Rectal smooth muscle tissue (tissue), 1 donor: ENCODE measurements at regions not wholly inside any gene's neighbourhood (a gene's known extent, or its start where the extent isn't known, plus 50 kb on each side); places are given as distances from the start of the nearest gene placed in this dataset.

Source experiments
- H3K27ac ChIP-seq: one replicate; pipeline ENCODE4 v1.7.0; 2013; ENCODE audit warnings: low read depth, low read length, inconsistent platforms
- H3K27me3 ChIP-seq: one replicate; pipeline ENCODE4 v1.7.0; 2013; ENCODE audit warnings: low read length; ENCODE audit not compliant: control insufficient read depth, insufficient read depth
- H3K36me3 ChIP-seq: one replicate; pipeline ENCODE4 v1.7.0; 2013; ENCODE audit warnings: low read length; ENCODE audit not compliant: control insufficient read depth, insufficient read depth
- H3K4me1 ChIP-seq: one replicate; pipeline ENCODE4 v1.7.0; 2013; ENCODE audit warnings: low read length; ENCODE audit not compliant: control insufficient read depth, insufficient read depth
- H3K4me3 ChIP-seq: one replicate; pipeline ENCODE4 v1.7.0; 2013; ENCODE audit warnings: low read length
- H3K9ac ChIP-seq: one replicate; pipeline ENCODE4 v1.7.0; 2013; ENCODE audit warnings: low read length

DNA sequence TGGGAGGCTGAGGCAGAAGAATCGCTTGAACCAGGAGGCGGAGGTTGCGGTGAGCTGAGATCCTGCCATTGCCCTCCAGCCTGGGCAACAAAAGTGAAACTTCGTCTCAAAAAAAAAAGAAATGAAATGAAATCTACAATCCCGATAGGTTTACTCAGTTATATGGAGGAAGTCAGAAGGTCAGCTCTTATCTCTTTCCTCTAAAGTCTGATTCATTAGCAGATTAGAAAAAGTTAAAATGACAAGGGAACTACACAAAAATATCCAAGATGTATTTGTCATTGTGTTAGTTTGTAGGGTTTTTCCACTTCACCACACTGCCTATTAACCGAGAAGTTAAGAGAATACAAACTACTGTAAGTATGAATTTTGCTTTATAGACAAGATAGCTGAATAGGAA lies 420.6 kb downstream of the SHQ1 start:
- Histone ChIP-seq H3K4me1 (peaks cover under 1% of the 10 kb centered on the region), H3K9ac (no peak overlapping the region), H3K27ac (no peak overlapping the region), H3K27me3 (no peaks in the 10 kb centered on the region), H3K4me3 (no peak overlapping the region), H3K36me3 (no peaks in the 10 kb centered on the region)

DNA sequence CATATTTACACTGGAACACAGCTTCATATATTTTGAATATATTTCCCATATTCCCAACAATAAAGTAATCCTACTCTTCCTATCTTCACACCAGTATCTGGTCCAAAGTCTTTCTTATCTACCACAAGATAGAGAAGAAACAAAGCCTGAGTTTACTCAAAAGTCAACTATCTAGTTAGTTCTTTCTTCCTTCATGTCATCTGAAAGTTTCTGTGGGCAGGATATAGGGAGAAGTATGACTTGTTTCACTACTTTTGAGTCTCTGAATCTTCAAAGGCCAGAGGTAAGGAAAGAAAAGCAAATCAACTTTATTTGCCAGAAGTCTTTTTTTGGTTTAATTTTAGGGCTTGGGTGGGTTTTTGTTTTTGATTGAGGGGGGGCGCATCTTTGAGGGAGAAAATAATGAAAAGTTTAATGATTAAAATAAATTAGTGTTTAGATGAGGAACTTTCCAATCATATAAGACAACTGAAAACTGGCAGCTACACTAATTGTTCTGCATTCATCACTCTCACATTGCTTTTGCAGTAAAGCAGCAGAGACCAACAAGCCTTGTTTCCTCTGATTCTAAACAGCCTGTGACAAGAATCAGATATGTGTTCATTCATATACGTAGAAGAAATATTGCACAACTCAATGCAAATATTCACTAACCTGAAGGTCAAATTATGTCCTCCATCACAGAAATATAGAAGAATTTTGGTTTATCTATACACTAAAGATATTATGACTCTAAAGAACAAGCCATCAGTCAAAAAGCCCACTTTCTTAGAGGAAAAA lies 421.4 kb downstream of the SHQ1 start:
- Histone ChIP-seq H3K9ac (no peak overlapping the region), H3K36me3 (no peaks in the 10 kb centered on the region), H3K27ac (no peak overlapping the region), H3K4me1 (no peaks in the 10 kb centered on the region), H3K27me3 (no peaks in the 10 kb centered on the region), H3K4me3 (no peak overlapping the region)

DNA sequence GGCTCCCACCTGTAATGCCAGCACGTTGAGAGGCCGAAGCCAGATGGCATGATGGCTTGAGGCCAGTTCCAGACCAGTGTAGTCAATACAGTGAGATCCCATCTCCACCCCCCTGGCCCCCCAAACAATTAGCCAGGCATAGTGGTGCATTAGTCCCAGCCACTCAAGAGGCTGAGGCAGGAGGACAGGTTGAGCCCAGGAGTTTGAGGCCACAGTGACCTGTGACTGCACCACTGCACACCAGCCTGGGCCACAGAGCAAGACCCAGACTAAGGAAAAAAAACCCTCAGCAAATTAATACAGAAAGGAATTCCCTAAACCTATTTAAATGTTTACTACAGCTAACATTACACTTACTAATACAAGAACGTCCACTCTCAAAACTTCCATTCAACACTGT lies 424.6 kb downstream of the SHQ1 start:
- H3K27ac ChIP-seq = no peak overlapping the region
- no peak overlapping the region for H3K9ac ChIP-seq
- H3K4me1 ChIP-seq = no peaks in the 10 kb centered on the region
- H3K4me3 ChIP-seq = no peak overlapping the region
- H3K27me3 ChIP-seq = no peaks in the 10 kb centered on the region
- no peaks in the 10 kb centered on the region for H3K36me3 ChIP-seq

DNA sequence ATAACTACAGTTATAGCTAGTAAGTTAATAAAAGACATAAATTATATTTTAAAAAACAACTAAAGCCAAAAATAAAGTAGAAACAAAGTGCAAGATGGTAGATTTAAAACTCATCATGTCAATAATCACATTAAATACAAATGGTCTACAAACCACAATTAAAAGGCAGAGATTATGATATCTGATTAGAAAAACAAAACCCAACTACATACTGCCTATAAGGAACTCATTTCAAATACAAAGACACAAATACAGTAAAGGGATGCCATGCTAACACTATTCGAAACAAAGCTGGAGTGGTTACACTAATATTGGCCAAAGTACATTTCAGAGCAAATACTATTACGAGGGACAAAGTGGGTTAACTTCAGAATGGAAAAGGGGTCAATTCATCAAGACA lies 426.5 kb downstream of the SHQ1 start:
- Histone ChIP-seq H3K9ac (no peak overlapping the region), H3K27me3 (no peaks in the 10 kb centered on the region), H3K36me3 (no peaks in the 10 kb centered on the region), H3K4me3 (no peak overlapping the region), H3K27ac (no peak overlapping the region), H3K4me1 (no peaks in the 10 kb centered on the region)

DNA sequence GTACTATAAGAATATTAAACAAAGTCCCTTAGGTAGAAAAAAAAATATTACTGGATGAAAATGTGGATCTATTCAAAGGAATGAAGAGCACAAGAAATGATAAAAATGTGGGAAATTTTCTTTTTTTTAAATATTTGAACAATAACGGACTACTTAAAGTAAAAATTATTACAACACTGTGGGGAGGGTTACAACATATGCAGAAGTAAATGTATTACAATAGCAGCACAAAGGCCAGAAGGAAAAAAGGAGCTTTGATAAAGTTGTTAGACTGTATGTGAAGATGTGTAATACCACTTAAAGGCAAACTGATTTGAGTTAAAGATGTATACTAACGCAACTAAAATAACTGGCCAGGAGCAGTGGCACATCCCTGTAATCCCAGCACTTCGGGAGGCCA lies 427.1 kb downstream of the SHQ1 start:
- Histone ChIP-seq H3K27ac (no peak overlapping the region), H3K36me3 (no peaks in the 10 kb centered on the region), H3K4me1 (no peaks in the 10 kb centered on the region), H3K27me3 (no peaks in the 10 kb centered on the region), H3K9ac (no peak overlapping the region), H3K4me3 (no peak overlapping the region)

DNA sequence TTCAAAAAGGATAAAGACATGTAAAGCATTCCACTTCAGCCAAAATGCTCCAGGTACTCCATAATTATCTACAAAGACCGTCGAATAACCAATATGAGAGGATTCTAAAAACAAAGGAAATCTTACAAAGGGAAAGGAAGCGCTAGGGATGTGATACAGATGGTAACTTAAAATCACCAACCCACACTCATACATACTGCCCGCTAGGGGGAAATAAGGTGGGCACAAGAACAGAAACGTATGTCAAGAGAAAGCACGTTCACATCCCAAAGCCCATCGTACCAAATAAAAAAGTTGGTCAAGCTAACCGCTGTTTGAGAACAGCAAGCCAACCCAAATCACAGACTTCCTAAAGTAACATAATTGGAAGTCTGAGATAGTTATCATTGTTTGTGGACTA lies 429.4 kb downstream of the SHQ1 start:
- H3K4me1 ChIP-seq = no peaks in the 10 kb centered on the region
- no peak overlapping the region for H3K27ac ChIP-seq
- no peaks in the 10 kb centered on the region for H3K36me3 ChIP-seq
- no peaks in the 10 kb centered on the region for H3K27me3 ChIP-seq
- no peak overlapping the region for H3K9ac ChIP-seq
- no peak overlapping the region for H3K4me3 ChIP-seq

DNA sequence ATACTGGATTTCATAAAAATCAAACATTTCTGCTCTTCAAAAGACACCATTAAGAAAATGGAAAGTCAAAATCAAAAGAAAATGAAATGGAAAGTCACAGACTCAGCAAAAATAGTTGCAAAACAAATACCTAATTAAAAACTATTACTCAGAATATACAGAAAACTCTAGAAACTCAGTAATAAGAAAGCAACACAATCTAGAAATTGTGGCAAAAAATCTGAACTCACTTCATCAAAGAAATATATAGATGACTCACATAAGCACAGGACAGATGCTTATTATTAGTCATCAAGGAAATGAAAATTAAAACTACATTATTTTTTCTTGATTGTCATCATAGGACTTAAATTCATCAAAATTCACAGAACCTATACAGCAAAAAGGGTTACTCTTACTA lies 430.0 kb downstream of the SHQ1 start:
- Histone ChIP-seq H3K9ac (no peak overlapping the region), H3K27me3 (no peaks in the 10 kb centered on the region), H3K27ac (no peak overlapping the region), H3K4me3 (no peak overlapping the region), H3K36me3 (no peaks in the 10 kb centered on the region), H3K4me1 (no peaks in the 10 kb centered on the region)

DNA sequence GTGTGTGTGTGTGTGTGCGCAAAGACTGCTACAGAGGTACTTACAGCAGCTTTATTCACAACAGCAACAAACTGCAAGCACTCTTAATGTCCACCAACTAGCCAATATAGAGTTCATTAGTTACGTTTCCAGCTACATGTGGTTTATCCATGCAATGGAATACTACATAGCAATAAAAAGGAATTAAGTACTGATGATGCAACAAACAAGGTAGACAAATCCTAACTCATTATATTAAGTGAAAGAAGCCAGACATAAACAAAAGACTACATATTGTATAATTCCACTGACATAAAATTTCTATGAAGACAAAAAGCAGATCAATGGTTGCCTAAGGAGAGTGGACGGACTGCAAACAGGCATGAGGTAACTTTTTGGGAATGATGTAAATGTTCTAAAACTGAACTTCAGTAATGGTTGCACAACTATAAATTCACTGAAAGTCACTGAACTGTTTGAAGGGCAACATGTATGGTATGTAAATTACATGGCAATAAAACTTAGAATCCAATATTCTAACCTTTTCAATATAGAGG lies 433.7 kb downstream of the SHQ1 start:
- H3K4me3 ChIP-seq = no peak overlapping the region
- peaks cover 9% of the 10 kb centered on the region for H3K4me1 ChIP-seq
- H3K27ac ChIP-seq = no peak overlapping the region
- no peaks in the 10 kb centered on the region for H3K27me3 ChIP-seq
- H3K36me3 ChIP-seq = no peaks in the 10 kb centered on the region
- H3K9ac ChIP-seq = no peak overlapping the region

DNA sequence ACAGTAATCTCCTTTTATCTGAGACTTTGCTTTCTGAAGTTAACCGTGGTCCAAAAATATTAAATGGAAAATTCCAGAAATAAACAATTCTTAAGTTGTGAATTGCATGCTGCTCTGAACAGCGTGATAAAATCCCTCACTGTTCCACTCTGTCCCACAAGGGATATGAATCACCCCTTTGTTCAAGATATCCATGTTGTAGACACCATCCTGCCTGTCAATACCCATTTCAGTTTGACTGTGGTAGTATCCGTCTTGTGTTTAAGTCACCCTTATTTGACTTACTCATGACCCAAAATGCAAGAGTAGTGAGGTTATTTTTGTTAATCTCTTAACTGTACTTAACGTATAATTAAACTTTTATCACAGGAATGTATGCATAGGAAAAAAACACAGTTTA lies 435.0 kb downstream of the SHQ1 start:
- Histone ChIP-seq H3K27ac (no peak overlapping the region), H3K4me3 (no peak overlapping the region), H3K9ac (no peak overlapping the region), H3K27me3 (no peaks in the 10 kb centered on the region), H3K4me1 (peaks cover 9% of the 10 kb centered on the region), H3K36me3 (no peaks in the 10 kb centered on the region)

DNA sequence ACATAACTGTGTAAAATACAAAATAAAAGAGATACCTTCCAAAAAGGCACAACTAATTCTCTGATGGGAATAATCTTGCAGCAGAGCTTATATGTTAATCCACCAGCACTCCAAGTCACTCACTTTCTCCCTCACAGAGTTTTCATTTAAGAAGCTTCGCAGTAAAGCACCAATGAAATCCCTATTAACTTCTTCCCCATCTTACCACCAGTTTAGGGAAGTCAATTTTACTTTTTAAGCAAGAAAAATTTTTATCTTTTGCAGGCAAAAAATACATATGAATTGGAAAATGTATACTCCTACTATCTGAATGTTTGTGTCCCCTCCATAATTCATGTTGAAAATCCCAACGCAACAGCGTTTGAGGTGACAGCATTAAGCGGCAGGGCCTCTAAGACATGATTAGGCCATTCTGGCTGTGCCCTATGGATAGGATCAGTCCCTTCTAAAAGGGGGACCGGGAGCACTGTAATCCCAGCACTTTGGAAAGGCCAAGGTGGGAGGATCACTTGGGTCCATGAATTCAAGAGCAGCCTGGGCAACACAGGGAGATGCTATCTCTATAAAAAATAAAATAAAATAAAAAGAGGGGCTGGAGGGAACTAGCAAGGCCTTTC lies 435.8 kb downstream of the SHQ1 start:
- H3K27me3 ChIP-seq = no peaks in the 10 kb centered on the region
- no peak overlapping the region for H3K9ac ChIP-seq
- H3K27ac ChIP-seq = no peak overlapping the region

DNA sequence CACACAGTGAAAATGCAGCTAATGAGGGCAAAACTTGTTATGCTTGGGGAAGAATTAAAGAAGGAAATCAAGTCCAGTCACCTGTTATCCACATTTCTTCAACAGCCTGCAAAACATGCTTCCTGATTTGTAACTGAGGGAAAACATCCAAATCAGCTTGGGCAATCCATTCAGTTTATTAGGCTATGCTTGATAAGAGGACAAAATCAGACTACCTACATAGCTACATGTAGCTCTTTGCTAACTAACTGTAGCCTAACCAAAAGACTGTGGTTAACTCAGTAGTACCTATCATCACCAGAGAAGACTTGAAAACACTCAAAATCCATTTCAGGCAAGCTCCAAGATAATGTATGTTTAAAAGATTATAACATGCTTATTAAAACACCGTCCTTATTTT lies 436.4 kb downstream of the SHQ1 start:
- no peak overlapping the region for H3K27ac ChIP-seq
- no peaks in the 10 kb centered on the region for H3K27me3 ChIP-seq
- no peaks in the 10 kb centered on the region for H3K36me3 ChIP-seq
- H3K4me1 ChIP-seq = peaks cover 9% of the 10 kb centered on the region
- no peak overlapping the region for H3K9ac ChIP-seq
- no peak overlapping the region for H3K4me3 ChIP-seq

More for the DNA sequence above, 435.8 kb downstream of the SHQ1 start:
- Histone ChIP-seq H3K36me3 (no peaks in the 10 kb centered on the region), H3K4me3 (no peak overlapping the region), H3K4me1 (peaks cover 9% of the 10 kb centered on the region)

DNA sequence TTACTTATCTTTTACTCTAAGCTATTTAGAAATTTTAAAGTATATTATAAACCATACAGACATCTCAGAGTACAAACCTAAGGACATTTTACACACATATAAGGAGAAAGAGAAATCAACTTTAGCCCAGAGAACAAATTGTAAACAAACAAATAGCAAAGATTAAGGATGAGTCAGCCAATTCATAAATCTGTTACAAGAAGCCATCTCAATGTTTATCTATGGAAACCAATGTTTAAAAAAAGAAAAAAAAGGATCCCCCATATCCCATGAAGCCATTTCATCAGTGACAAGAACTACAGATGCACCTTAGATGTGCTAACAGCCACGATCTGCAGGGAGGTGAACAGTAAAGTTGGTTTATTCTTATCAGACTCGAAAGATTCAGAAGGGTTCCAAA lies 437.1 kb downstream of the SHQ1 start:
- Histone ChIP-seq H3K4me1 (peaks cover 9% of the 10 kb centered on the region), H3K27ac (no peak overlapping the region), H3K4me3 (no peak overlapping the region), H3K36me3 (no peaks in the 10 kb centered on the region), H3K27me3 (no peaks in the 10 kb centered on the region), H3K9ac (no peak overlapping the region)
